ENCODE measurements at regions not wholly inside any gene's neighbourhood (a gene's known extent, or its start where the extent isn't known, plus 50 kb on each side); places are given as distances from the start of the nearest gene placed in this dataset.

DNA sequence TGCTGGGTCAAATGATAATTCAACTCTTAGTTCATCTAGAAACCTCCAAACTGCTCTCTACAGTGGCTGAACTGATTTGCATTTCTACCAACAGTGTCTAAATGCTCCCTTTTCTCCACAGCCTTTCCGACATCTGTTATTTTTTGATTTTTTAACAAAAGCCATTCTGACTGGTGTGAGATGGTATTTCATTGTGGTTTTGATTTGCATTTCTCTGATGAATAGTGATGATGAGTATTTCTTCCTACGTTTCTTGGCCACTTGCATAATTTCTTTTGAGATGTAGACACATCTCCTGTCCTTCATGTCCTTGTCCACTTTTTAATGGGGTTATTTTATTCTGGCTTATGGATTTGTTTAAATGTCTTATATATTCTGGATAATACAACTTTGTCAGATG is 298.2 kb upstream of the ARSJ start:
- TF ChIP-seq, protein P1, sequence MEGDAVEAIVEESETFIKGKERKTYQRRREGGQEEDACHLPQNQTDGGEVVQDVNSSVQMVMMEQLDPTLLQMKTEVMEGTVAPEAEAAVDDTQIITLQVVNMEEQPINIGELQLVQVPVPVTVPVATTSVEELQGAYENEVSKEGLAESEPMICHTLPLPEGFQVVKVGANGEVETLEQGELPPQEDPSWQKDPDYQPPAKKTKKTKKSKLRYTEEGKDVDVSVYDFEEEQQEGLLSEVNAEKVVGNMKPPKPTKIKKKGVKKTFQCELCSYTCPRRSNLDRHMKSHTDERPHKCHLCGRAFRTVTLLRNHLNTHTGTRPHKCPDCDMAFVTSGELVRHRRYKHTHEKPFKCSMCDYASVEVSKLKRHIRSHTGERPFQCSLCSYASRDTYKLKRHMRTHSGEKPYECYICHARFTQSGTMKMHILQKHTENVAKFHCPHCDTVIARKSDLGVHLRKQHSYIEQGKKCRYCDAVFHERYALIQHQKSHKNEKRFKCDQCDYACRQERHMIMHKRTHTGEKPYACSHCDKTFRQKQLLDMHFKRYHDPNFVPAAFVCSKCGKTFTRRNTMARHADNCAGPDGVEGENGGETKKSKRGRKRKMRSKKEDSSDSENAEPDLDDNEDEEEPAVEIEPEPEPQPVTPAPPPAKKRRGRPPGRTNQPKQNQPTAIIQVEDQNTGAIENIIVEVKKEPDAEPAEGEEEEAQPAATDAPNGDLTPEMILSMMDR (IDR thresholded peaks at IDR 0.05), result no peak
- no peak overlapping the region for H3K27ac Mint-ChIP-seq
- no peak for DNase-seq
- H3K4me3 Mint-ChIP-seq, result no peak overlapping the region
- H3K4me1 Mint-ChIP-seq, result no peaks in the 10 kb centered on the region
- peaks cover 0 to 3% (median 0%) of the 10 kb centered on the region in 7 donors for H3K9me3 Mint-ChIP-seq
- H3K36me3 Mint-ChIP-seq, result no peaks in the 10 kb centered on the region
- no peak overlapping the region for H3K4me3 ChIP-seq (replicated peaks in 1 of 3; ENCODE audit: low read depth in 2 of 3, low read length in 3 of 3)
- H3K9ac ChIP-seq (ENCODE audit: insufficient read depth, low read length, poor library complexity, severe bottlenecking), result no peak overlapping the region
- no peak overlapping the region for H2AFZ ChIP-seq (ENCODE audit: insufficient read depth, low read depth, low read length, poor library complexity, severe bottlenecking)
- no peaks in the 10 kb centered on the region for H3K27me3 ChIP-seq (ENCODE audit: control insufficient read depth in 2 of 2, insufficient read depth in 2 of 2, low read length in 2 of 2)
- no peaks in the 10 kb centered on the region for H3K36me3 ChIP-seq (replicated peaks in 1 of 2; ENCODE audit: control insufficient read depth in 1 of 2, insufficient read depth in 2 of 2, low read length in 2 of 2)
- intact Hi-C loops (cut with micrococcal nuclease), result no loop called here
- no peaks in the 10 kb centered on the region for H4K20me1 ChIP-seq (ENCODE audit: insufficient read depth, low read length)
- no peak overlapping the region for H3K4me2 ChIP-seq (replicated peaks; ENCODE audit: extremely low read depth, low read length, poor library complexity, severe bottlenecking)
- H3K9me3 ChIP-seq (replicated peaks in 1 of 2; ENCODE audit: control insufficient read depth in 1 of 2, insufficient read depth in 1 of 2, low read length in 2 of 2), result no peaks in the 10 kb centered on the region
- no peaks in the 10 kb centered on the region for H3K4me1 ChIP-seq (ENCODE audit: control insufficient read depth in 1 of 2, insufficient read depth in 2 of 2, low read length in 2 of 2)
- no peaks in the 10 kb centered on the region for H3K79me2 ChIP-seq (ENCODE audit: insufficient read depth, low read length)
- no peak overlapping the region for H3K27ac ChIP-seq (ENCODE audit: low read depth in 1 of 2, low read length in 2 of 2)
- WGBS (ENCODE audit: insufficient coverage), result no CpG with 5 or more reads among the region's 2 CpGs
- H3K27me3 Mint-ChIP-seq (ENCODE audit: low read depth in 3 of 3), result no peaks in the 10 kb centered on the region

DNA sequence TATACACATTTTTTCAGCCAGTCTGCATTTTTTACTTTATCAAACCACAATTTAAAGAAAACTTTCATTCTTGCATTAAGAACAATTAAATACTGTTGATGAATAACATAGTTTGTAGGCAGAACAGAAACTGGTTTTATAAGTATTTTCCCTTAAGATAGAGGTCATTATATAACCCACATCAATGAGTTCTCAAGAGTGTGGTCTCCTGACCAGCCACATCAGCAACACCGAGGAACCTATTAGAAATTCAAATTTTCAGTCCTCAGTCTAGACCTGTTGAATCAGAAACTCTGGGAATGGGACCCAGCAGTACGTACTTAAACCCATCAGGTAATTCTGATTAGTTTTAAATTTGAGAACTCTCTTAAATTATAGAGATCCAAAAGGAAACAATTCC is 299.6 kb upstream of the ARSJ start:
- H3K36me3 ChIP-seq (replicated peaks in 1 of 2; ENCODE audit: control insufficient read depth in 1 of 2, insufficient read depth in 2 of 2, low read length in 2 of 2), result no peaks in the 10 kb centered on the region
- H2AFZ ChIP-seq (ENCODE audit: insufficient read depth, low read depth, low read length, poor library complexity, severe bottlenecking), result no peak overlapping the region
- no peaks in the 10 kb centered on the region for H3K9me3 ChIP-seq (replicated peaks in 1 of 2; ENCODE audit: control insufficient read depth in 1 of 2, insufficient read depth in 1 of 2, low read length in 2 of 2)
- DNase-seq, result no peak
- H3K27me3 Mint-ChIP-seq (ENCODE audit: low read depth in 3 of 3), result no peaks in the 10 kb centered on the region
- no peaks in the 10 kb centered on the region for H4K20me1 ChIP-seq (ENCODE audit: insufficient read depth, low read length)
- H3K4me2 ChIP-seq (replicated peaks; ENCODE audit: extremely low read depth, low read length, poor library complexity, severe bottlenecking), result no peak overlapping the region
- no peak overlapping the region for H3K4me3 ChIP-seq (replicated peaks in 1 of 3; ENCODE audit: low read depth in 2 of 3, low read length in 3 of 3)
- WGBS (ENCODE audit: insufficient coverage), result 100% methylated on average over 1 of the region's 2 CpGs
- H3K9ac ChIP-seq (ENCODE audit: insufficient read depth, low read length, poor library complexity, severe bottlenecking), result no peak overlapping the region
- H3K27ac ChIP-seq (ENCODE audit: low read depth in 1 of 2, low read length in 2 of 2), result no peak overlapping the region
- H3K9me3 Mint-ChIP-seq, result peaks cover 0 to 3% (median 0%) of the 10 kb centered on the region in 7 donors
- no peak overlapping the region for H3K4me3 Mint-ChIP-seq
- no peaks in the 10 kb centered on the region for H3K27me3 ChIP-seq (ENCODE audit: control insufficient read depth in 2 of 2, insufficient read depth in 2 of 2, low read length in 2 of 2)
- no peaks in the 10 kb centered on the region for H3K4me1 ChIP-seq (ENCODE audit: control insufficient read depth in 1 of 2, insufficient read depth in 2 of 2, low read length in 2 of 2)
- no peaks in the 10 kb centered on the region for H3K4me1 Mint-ChIP-seq
- H3K79me2 ChIP-seq (ENCODE audit: insufficient read depth, low read length), result no peaks in the 10 kb centered on the region
- intact Hi-C loops (cut with micrococcal nuclease), result no loop called here
- no peaks in the 10 kb centered on the region for H3K36me3 Mint-ChIP-seq
- no peak overlapping the region for H3K27ac Mint-ChIP-seq
- TF ChIP-seq, protein P1 (IDR thresholded peaks at IDR 0.05), result no peak

All from CD14-positive monocyte (primary cell).